Upper lobe of left lung (tissue), 4 donors: ENCODE measurements at regions not wholly inside any gene's neighbourhood (a gene's known extent, or its start where the extent isn't known, plus 50 kb on each side); places are given as distances from the start of the nearest gene placed in this dataset.

ENCODE experiments used
- EP300 ChIP-seq, 4 donors: sonication (generic); formaldehyde crosslinking; IDR thresholded peaks; one replicate each; pipeline ENCODE4 v1.5.1; 2017; ENCODE audit warnings: antibody characterized with exemption in 4 of 4, control low read depth in 2 of 4
- POLR2AphosphoS5 ChIP-seq, 2 donors: sonication (generic); formaldehyde crosslinking; IDR thresholded peaks; one replicate each; pipeline ENCODE4 v1.5.1; 2017; ENCODE audit warnings: antibody characterized with exemption in 2 of 2
- TF ChIP-seq, protein P1 (sequence below), 6 experiments: fragments of 450-650 bp in 4 of 6; fragments of 200-600 bp in 2 of 6; sonication (generic) in 2 of 6; IDR thresholded peaks; one replicate each; pipeline ENCODE4 v1.5.1; 2016 to 2019; ENCODE audit warnings: antibody characterized with exemption in 6 of 6

DNA sequence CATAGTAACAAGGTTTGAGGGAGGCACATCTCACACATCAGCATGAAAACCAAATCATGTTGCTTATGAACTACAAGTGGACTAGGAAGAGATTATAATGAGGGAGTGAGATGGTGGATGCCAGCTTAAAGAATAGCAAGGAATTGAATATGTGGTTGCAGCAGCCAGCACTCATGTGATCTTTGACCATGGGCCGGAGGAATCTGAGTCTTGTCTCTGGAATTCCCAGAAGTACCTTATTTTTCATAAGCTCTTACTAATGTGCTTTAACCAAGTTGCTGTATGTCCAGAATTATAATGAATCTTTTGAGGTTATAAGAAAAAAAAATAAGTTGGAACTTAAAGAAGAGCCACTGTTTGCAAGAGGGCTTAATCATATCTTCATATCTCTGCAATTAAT, 97.0 kb downstream of the DISP1 start:
- no peak for TF ChIP-seq POLR2AphosphoS5 (IDR thresholded peaks at IDR 0.05)
- TF ChIP-seq, protein P1, sequence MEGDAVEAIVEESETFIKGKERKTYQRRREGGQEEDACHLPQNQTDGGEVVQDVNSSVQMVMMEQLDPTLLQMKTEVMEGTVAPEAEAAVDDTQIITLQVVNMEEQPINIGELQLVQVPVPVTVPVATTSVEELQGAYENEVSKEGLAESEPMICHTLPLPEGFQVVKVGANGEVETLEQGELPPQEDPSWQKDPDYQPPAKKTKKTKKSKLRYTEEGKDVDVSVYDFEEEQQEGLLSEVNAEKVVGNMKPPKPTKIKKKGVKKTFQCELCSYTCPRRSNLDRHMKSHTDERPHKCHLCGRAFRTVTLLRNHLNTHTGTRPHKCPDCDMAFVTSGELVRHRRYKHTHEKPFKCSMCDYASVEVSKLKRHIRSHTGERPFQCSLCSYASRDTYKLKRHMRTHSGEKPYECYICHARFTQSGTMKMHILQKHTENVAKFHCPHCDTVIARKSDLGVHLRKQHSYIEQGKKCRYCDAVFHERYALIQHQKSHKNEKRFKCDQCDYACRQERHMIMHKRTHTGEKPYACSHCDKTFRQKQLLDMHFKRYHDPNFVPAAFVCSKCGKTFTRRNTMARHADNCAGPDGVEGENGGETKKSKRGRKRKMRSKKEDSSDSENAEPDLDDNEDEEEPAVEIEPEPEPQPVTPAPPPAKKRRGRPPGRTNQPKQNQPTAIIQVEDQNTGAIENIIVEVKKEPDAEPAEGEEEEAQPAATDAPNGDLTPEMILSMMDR (IDR thresholded peaks at IDR 0.05), result no peak
- TF ChIP-seq EP300 (IDR thresholded peaks at IDR 0.05), result no peak
